HCT116 (cell line): ENCODE measurements at regions not wholly inside any gene's neighbourhood (a gene's known extent, or its start where the extent isn't known, plus 50 kb on each side); places are given as distances from the start of the nearest gene placed in this dataset.

Experiments used
- ATAC-seq: fragments of 200-7000 bp; cut with Tn5 transposase; 2 replicates; pipeline ENCODE4 v1.9.1; 2020; ENCODE audit warnings: mild to moderate bottlenecking, moderate library complexity
- BruUV-seq: library from RNA; stranded (reverse); fragments of 400-500 nt; replicated peaks from 2 replicates; lab custom pipeline; 2021; lab: Mats Ljungman, UMichigan
- CTCF ChIA-PET: fragments of 300-600 bp; sonication (Branson Sonifier 250); formaldehyde crosslinking; loops from one replicate; lab custom pipeline; 2021; ENCODE audit warnings: antibody characterized with exemption; lab: Charles Lee
- POLR2A ChIA-PET: fragments of 300-600, 350-600 bp; sonication (Branson Sonifier 250); formaldehyde crosslinking; loops from one replicate; lab custom pipeline; 2021; ENCODE audit warnings: antibody characterized with exemption; lab: Charles Lee
- RAD21 ChIA-PET, 2 experiments: fragments of 300-600 bp; sonication (Branson Sonifier 250); formaldehyde crosslinking; loops; one replicate each; lab custom pipeline; 2023; ENCODE audit warnings: low total read pairs in 2 of 2; ENCODE audit not compliant: uncharacterized antibody in 2 of 2, unreplicated experiment in 2 of 2, low non-redundant PET in 1 of 2; lab: Charles Lee
- DNase-seq: peaks from one replicate; pipeline ENCODE4 v3.0.0-alpha.2; 2010; ENCODE audit warnings: low read depth, low spot score
- H2AFZ ChIP-seq: fragments of 200-600 bp; shearing (Covaris generic), sonication (generic); 2 replicates; pipeline ENCODE4 v1.6.1; 2017; ENCODE audit warnings: low read depth, mixed run types, mixed read lengths, antibody characterized with exemption, low read length; ENCODE audit not compliant: poor library complexity, severe bottlenecking
- H3K27ac ChIP-seq: 2 replicates; pipeline ENCODE4 v1.5.1; 2012; ENCODE audit warnings: low read depth, low read length
- H3K27me3 ChIP-seq: fragments of 200-600 bp; sonication (generic); 2 replicates; pipeline ENCODE4 v1.6.1; 2016; ENCODE audit warnings: mixed run types, low read length, mixed read lengths; ENCODE audit not compliant: insufficient read depth
- H3K36me3 ChIP-seq, 2 experiments: fragments of 200-500 bp in 1 of 2; fragments of 200-600 bp in 1 of 2; sonication (Bioruptor generic) in 1 of 2; sonication (generic) in 1 of 2; 2 replicates each; pipeline versions ENCODE4 v1.5.1 to v1.6.1; 2014 to 2016; ENCODE audit warnings: low read length in 2 of 2, inconsistent platforms in 1 of 2, mixed read lengths in 1 of 2, mixed run types in 1 of 2; ENCODE audit not compliant: insufficient read depth in 2 of 2, control insufficient read depth in 1 of 2
- H3K4me1 ChIP-seq, 2 experiments: fragments of 200-600 bp in 1 of 2; sonication (generic) in 1 of 2; 2 replicates each; pipeline versions ENCODE4 v1.5.1 to v1.6.1; 2012 to 2017; ENCODE audit warnings: low read length in 2 of 2, inconsistent platforms in 1 of 2, mild to moderate bottlenecking in 1 of 2, mixed read lengths in 1 of 2, mixed run types in 1 of 2, moderate library complexity in 1 of 2; ENCODE audit not compliant: insufficient read depth in 2 of 2, control insufficient read depth in 1 of 2
- H3K4me2 ChIP-seq: fragments of 200-600 bp; sonication (generic); 2 replicates; pipeline ENCODE4 v1.6.1; 2017; ENCODE audit warnings: mixed run types, low read length, mixed read lengths
- H3K4me3 ChIP-seq, 2 experiments: fragments of 200-600 bp in 1 of 2; sonication (generic) in 1 of 2; replicated peaks in 1 of 2; 2 replicates each; pipeline ENCODE4 v1.5.1; 2011 to 2016; ENCODE audit warnings: low read length in 2 of 2, control low read depth in 1 of 2, low read depth in 1 of 2, mild to moderate bottlenecking in 1 of 2, mixed read lengths in 1 of 2, mixed run types in 1 of 2
- H3K79me2 ChIP-seq: fragments of 200-600 bp; sonication (generic); 2 replicates; pipeline ENCODE4 v1.6.1; 2017; ENCODE audit warnings: mild to moderate bottlenecking, mixed run types, low read length, moderate library complexity, mixed read lengths; ENCODE audit not compliant: insufficient read depth
- H3K9ac ChIP-seq: fragments of 200-600 bp; sonication (generic); 2 replicates; pipeline ENCODE4 v1.6.1; 2016; ENCODE audit warnings: low read length, mixed read lengths
- H3K9me2 ChIP-seq: fragments of 200-600 bp; sonication (generic), shearing (Covaris generic); 2 replicates; pipeline ENCODE4 v1.6.1; 2017; ENCODE audit warnings: mixed run types, mild to moderate bottlenecking, moderate library complexity; ENCODE audit not compliant: insufficient read depth
- H3K9me3 ChIP-seq, 2 experiments: fragments of 200-500 bp in 1 of 2; fragments of 200-600 bp in 1 of 2; sonication (Bioruptor generic) in 1 of 2; sonication (generic) in 1 of 2; 2 replicates each; pipeline ENCODE4 v1.6.1; 2014 to 2017; ENCODE audit warnings: low read length in 2 of 2, mixed read lengths in 2 of 2, inconsistent platforms in 1 of 2, low read depth in 1 of 2, mild to moderate bottlenecking in 1 of 2, mixed run types in 1 of 2, moderate library complexity in 1 of 2; ENCODE audit not compliant: control insufficient read depth in 1 of 2, insufficient read depth in 1 of 2
- H4K20me1 ChIP-seq: fragments of 200-600 bp; sonication (generic), shearing (Covaris generic); 2 replicates; pipeline ENCODE4 v1.6.1; 2017; ENCODE audit warnings: mixed run types, mild to moderate bottlenecking, moderate library complexity; ENCODE audit not compliant: insufficient read depth
- EZH2phosphoT487 ChIP-seq: fragments of 200-600 bp; IDR thresholded peaks from 2 replicates; pipeline ENCODE4 v1.6.1; 2018; ENCODE audit warnings: antibody characterized with exemption, borderline replicate concordance
- FOSL1 ChIP-seq: IDR thresholded peaks from 2 replicates; pipeline ENCODE4 v1.6.1; 2012; ENCODE audit warnings: low read depth
- POLR2A ChIP-seq: IDR thresholded peaks from 2 replicates; pipeline ENCODE4 v1.7.0; 2011; ENCODE audit warnings: borderline replicate concordance; ENCODE audit not compliant: insufficient read depth, insufficient read length; ENCODE audit errors: extremely low read depth
- SIN3A ChIP-seq: IDR thresholded peaks from 2 replicates; pipeline ENCODE4 v1.6.1; 2012; ENCODE audit warnings: low read depth
- intact Hi-C: fragments of 100-400 bp; cut with micrococcal nuclease; formaldehyde crosslinking; loops from 2 replicates; pipeline ENCODE4 v1.10.0; 2022
- TF ChIP-seq, protein P1 (sequence below), 3 experiments: fragments of 200-600 bp in 1 of 3; sonication (generic) in 1 of 3; IDR thresholded peaks in 2 of 3; conservative IDR thresholded peaks in 1 of 3; 2 replicates each; pipeline ENCODE4 v1.5.1; 2012 to 2017; ENCODE audit warnings: low read depth in 2 of 3, low read length in 2 of 3, antibody characterized with exemption in 1 of 3, borderline replicate concordance in 1 of 3, control low read depth in 1 of 3, mild to moderate bottlenecking in 1 of 3, mixed read lengths in 1 of 3, mixed run types in 1 of 3, moderate library complexity in 1 of 3; ENCODE audit not compliant: insufficient read depth in 1 of 3
- TF ChIP-seq, protein P2 (sequence below): IDR thresholded peaks from 2 replicates; pipeline ENCODE4 v1.6.1; 2012; ENCODE audit warnings: low read depth

DNA sequence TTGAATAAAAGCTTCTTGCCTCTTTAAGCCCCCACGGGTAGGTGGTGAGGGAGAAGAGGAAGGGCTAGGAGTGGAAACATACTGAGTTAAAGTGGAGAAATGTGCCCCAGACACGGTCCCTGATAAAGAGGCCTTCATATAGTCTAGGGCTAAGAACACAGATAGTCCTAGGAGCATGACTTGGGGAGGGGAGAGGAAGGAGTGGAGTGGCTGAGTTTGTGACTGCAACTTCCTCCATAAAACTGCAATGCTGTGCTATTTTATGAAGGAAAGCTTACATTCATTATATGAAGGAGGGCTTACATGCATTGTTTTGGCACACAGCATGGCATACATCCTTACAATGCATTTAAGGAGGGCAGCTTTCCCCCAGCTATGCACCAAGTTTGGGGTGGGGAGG is 1129.4 kb upstream of the LRRTM3 start:
- no peak overlapping the region for H2AFZ ChIP-seq
- no peak overlapping the region for H3K9ac ChIP-seq
- H3K4me3 ChIP-seq: no peak overlapping the region
- CTCF ChIA-PET: no interaction called here
- RAD21 ChIA-PET: no interaction called here
- no peaks in the 10 kb centered on the region for H3K9me2 ChIP-seq
- intact Hi-C loops: no loop called here
- no peaks in the 10 kb centered on the region for H3K9me3 ChIP-seq
- no peak for DNase-seq
- BruUV-seq: no TSS peak
- TF ChIP-seq, protein P1, sequence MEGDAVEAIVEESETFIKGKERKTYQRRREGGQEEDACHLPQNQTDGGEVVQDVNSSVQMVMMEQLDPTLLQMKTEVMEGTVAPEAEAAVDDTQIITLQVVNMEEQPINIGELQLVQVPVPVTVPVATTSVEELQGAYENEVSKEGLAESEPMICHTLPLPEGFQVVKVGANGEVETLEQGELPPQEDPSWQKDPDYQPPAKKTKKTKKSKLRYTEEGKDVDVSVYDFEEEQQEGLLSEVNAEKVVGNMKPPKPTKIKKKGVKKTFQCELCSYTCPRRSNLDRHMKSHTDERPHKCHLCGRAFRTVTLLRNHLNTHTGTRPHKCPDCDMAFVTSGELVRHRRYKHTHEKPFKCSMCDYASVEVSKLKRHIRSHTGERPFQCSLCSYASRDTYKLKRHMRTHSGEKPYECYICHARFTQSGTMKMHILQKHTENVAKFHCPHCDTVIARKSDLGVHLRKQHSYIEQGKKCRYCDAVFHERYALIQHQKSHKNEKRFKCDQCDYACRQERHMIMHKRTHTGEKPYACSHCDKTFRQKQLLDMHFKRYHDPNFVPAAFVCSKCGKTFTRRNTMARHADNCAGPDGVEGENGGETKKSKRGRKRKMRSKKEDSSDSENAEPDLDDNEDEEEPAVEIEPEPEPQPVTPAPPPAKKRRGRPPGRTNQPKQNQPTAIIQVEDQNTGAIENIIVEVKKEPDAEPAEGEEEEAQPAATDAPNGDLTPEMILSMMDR (IDR thresholded peaks at IDR 0.05 in 2 of 3, conservative IDR thresholded peaks at IDR 0.05 in 1 of 3; ENCODE audit: borderline replicate concordance in 1 of 3, insufficient read depth in 1 of 3, low read depth in 2 of 3, low read length in 2 of 3): no peak
- TF ChIP-seq, protein P2, sequence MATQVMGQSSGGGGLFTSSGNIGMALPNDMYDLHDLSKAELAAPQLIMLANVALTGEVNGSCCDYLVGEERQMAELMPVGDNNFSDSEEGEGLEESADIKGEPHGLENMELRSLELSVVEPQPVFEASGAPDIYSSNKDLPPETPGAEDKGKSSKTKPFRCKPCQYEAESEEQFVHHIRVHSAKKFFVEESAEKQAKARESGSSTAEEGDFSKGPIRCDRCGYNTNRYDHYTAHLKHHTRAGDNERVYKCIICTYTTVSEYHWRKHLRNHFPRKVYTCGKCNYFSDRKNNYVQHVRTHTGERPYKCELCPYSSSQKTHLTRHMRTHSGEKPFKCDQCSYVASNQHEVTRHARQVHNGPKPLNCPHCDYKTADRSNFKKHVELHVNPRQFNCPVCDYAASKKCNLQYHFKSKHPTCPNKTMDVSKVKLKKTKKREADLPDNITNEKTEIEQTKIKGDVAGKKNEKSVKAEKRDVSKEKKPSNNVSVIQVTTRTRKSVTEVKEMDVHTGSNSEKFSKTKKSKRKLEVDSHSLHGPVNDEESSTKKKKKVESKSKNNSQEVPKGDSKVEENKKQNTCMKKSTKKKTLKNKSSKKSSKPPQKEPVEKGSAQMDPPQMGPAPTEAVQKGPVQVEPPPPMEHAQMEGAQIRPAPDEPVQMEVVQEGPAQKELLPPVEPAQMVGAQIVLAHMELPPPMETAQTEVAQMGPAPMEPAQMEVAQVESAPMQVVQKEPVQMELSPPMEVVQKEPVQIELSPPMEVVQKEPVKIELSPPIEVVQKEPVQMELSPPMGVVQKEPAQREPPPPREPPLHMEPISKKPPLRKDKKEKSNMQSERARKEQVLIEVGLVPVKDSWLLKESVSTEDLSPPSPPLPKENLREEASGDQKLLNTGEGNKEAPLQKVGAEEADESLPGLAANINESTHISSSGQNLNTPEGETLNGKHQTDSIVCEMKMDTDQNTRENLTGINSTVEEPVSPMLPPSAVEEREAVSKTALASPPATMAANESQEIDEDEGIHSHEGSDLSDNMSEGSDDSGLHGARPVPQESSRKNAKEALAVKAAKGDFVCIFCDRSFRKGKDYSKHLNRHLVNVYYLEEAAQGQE: no peak
- TF ChIP-seq POLR2A (no peak), EZH2phosphoT487 (no peak), FOSL1 (no peak), SIN3A (no peak)
- TF ChIP-seq, all 23 proteins: peak for 0
- H3K27me3 ChIP-seq: no peaks in the 10 kb centered on the region
- no peaks in the 10 kb centered on the region for H3K79me2 ChIP-seq
- POLR2A ChIA-PET: no interaction called here
- H3K4me1 ChIP-seq: no peaks in the 10 kb centered on the region
- no peak overlapping the region for H3K27ac ChIP-seq
- ATAC-seq: no peak
- H3K4me2 ChIP-seq: no peak overlapping the region
- H3K36me3 ChIP-seq: no peaks in the 10 kb centered on the region
- no peaks in the 10 kb centered on the region for H4K20me1 ChIP-seq
